NCI-H1105 treated with DMSO at 0.1 percent for 48 hours (cell line): ENCODE measurements at regions not wholly inside any gene's neighbourhood (a gene's known extent, or its start where the extent isn't known, plus 50 kb on each side); places are given as distances from the start of the nearest gene placed in this dataset.
"Not testable (repeated sequence)": the region's sequence is repeated elsewhere in the genome, so short reads cannot be mapped to it uniquely, and the experiment has no call there.

Experiments used
- DNase-seq: peaks from one replicate; lab custom pipeline; 2025; lab: John Stamatoyannopoulos, UW

DNA sequence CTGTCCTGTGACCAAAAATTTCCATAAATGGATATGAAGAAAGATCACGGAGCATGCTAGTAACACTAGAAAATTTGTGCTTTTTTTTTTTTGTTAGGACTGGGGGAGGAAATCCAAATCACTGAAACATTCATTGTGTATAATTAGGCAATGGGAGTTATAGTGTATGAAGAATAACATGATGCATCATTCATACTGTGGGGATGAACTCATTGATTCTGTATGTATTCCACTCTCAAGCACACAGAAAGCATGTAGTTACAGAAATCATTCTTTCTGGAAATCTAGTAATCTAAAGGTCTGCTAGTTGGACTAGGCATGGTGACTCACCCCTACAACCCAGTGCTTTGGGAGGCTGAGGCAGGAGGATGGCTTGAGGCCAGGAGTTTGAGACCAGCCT lies 749.7 kb downstream of the DIAPH3 start:
- no peak for DNase-seq

DNA sequence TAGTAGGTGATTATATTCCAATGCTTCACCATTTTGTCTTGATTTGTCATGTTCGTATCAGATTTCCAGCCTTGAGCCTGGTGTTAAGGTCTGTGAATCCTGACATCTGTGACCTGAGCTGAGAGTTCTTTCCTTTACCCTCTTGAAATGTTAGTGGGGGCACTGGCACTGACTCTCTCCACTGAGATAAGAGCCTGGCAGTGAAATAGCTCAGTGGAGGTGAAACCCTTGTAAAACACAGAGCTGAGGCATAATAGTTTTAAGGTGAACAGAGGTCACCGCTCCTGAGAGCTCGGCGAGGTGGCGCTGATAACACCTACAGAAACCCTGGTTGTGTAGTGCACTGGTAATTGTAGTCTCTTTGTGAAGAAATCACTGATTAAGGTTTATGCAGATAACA lies 748.2 kb downstream of the DIAPH3 start:
- DNase-seq: no peak

DNA sequence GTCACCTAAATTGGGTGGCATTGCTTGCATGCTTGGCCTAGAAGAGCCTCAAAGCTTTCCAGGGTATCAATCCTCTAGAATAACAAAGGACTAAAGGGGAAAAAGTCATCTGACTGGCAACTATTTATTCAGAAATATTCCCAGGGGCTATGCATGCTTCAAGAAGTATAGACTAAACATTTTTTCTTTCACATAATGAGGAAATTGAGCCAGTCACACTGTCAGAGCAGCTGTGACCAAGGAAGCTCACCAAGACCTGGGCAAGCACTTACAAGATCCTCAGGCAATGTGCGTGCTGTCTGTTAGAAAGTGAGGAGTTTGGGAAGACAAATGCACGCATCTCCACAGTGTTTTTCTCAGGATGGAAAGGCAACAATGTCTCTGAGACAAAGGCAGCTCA lies 747.2 kb downstream of the DIAPH3 start:
- no peak for DNase-seq

DNA sequence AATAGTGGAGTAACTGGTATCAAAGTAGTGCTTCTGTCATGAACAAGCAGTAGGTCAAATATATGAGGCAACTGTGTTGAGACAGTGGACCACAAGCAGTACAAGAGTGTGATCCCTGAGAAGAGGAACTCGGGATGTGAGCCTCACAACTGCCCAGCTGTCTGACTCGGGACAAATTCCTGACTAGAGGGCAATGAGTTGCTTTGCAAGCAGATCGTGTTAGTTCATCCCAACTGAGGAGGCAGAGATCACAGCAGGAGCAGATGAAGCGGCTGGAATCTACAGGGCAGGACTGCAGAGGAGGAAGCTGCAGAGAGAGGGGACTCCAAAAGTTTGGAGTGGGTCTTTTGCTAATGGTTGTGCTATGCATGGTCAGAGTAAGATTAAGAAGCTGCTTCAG lies 741.1 kb downstream of the DIAPH3 start:
- no peak for DNase-seq

DNA sequence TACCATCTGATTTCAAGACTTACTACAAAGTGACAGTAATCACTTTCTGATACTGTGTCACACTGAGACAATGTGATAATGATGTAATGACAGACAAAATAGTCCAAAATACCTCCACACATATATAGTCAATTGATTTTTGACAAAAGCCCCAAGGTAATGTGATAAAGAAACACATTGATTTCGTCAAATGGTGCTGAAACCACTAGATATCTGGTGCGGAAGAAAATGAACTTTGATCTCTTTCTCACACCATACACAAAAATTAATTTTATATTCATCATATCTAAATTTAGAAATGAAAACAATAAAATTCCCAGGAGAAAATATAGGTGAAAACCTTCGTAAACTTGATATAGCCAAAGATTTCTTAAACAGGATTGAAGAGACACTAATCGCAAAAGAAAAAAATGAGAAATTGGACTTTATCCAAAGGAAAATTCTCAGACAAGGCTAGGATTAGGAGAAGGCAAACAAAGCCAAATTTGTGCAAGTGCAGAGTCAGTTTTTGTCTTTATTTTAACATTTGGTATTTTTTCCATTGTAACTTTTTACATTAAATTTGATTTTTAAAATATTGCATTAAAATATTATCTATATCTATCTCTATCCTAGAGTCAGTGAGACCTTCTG lies 739.9 kb downstream of the DIAPH3 start:
- no peak for DNase-seq

DNA sequence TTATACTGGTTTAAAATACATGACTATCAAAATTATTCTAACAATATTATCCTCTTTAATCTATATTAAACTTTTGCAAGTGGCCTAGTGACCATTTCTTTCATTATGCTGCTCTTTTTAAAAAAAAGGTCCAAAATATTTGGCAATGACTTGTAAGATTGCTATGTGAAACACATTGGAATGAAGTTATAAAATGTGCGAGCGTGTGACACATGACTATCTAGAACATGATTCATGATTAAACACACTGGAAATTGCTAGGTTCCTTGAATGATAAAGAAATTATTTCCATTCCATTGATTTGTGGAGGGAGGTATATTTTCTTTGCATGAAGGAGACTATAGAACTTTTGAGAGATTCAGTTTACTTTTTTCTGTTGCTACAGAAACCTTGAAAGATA lies 739.1 kb downstream of the DIAPH3 start:
- no peak for DNase-seq

DNA sequence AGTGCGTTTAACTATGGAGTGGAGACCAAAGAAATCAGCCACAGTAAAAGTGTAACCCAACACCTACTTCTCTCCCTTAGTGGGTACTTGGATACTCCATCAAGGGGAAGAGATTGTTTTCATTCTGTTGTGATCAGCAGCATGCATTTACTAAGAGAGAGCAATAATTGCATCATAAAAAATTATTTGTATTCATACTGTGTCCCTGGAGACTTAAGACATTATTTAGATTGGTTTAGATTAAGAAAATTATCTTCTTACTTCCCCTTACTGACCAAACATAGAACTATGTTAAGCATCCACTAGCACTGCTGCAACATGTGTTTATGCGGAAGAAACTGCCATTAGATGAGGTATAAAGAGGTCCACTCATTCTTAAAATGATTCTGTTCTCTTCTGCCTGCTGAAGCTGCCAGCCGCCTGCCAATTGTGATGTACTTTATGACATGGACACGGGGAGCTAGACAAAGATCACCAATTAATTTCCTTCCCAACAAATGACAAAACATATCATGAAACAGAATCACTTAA lies 738.5 kb downstream of the DIAPH3 start:
- peak; percentile 90 for DNase-seq

DNA sequence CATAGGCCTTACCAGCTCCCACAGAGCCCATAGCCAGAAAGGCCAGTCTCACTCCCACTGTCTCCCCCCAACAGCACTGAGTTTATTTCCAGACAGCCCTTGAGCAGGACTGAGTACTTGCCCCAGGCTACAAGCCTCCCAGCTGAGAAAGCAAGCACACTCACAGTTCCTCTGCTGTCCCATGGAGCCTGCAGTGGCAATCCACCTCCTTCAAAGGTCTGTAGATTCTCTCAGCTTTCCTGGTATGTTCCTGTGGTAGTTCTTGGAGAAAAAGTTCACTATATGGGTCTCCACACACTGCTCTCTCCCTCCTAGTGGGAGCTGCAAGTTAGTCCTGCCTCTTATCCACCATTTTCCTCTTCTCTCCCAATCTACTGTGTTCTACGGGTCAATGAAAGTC lies 728.7 kb downstream of the DIAPH3 start:
- no peak for DNase-seq

DNA sequence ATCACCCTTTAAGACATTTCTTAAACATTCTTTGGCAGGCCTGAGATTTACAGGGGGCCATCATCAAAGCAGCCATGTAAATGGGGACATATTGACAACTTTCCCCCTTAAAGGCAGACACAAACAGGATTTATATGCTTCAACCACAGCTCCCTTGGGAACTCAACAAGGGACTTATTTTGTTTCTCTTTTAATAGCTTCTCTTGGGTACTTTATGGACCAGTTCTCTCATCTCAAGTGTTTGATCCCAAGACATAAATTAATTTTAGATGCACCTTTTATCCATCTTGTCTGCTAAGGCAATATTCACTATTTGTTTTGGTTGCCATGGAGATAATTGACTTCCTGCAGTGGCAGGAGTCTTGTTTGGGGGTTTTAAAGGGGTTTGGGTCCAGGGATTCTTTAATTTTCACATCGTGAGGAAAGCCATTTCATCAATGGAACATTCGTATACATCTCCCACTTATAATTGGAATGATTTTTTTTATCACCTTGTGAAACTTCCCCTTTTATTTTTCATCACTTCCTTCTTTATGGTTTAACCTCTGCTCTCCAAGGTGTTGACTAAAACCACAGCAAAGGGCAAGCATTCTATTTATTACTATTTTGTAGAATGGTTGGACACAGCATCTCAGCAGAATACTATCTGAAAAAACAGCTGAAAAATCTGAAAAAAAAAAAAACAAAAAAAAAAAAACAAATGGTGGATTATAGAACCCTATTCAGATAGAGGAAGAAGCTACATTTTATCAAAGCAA lies 726.0 kb downstream of the DIAPH3 start:
- peak; percentile 77 for DNase-seq

DNA sequence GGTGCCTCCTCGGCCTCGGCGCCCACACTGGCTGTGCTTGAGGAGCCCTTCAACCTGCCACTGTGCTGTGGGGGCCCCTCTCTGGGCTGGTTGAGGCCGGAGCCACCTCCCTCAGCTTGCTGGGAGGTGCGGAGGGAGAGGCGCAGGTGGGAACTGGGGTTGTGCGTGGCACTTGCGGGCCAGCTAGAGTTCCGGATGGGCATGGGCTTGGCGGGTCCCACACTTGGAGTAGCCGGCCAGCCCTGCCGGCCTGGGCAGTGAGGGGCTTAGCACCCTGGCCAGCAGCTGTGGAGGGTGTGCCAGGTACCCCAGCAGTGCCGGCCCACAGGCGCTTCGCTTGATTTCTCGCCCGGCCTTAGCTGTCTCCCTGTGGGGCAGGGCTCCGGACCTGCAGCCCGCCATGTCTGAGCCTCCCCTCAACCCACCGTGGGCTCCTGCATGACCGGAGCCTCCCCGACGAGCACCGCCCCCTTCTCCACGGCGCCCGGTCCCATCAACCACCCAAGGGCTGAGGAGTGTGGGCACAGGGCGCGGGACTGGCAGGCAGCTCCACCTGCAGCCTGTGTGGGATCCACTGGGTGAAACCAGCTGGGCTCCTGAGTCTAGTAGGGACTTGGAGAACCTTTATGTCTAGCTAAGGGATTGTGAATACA lies 723.8 kb downstream of the DIAPH3 start:
- no peak for DNase-seq

DNA sequence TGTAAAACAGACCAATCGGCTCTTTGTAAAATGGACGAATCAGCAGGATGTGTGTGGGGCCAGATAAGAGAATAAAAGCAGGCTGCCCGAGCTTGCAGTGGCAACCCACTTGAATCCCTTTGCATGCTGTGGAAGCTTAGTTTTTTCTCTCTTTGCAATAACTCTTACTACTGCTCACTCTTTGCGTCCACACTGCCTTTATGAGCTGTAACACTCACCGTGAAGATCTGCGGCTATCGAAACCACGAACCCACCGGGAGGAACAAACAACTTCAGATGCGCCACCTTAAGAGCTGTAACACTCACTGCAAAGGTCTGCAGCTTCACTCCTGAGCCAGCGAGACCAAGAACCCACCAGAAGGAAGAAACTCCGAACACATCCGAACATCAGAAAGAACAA lies 722.7 kb downstream of the DIAPH3 start:
- DNase-seq: not testable (repeated sequence)

DNA sequence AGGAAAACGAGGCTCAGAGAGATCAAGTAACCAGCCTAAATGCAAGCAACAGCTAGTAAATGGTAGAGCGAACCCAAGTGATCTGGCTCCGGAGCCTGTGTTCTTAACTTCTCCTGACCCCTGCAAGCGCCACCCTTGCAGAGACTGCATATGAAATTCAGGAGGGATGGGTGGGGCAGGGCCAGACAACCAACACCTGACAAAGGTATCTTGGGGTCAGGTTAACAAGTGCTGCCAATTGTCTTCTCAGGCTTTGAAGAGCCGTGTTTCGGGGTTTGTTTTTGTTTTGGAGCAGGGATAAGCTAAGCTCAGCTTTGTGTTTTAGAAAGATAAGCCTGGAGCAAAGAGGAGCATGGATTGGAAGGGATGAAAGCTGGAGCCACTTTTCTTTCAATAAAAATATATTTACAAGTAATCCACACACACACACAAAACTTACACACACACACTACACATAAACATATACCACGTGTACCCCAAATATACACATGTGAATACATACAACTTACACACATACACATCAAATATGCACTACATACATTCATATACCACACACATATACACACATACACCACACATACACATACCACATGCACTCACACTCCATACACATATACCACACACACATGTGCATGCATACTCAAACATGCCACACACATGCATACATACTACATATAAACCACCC lies 722.0 kb downstream of the DIAPH3 start:
- no peak for DNase-seq

DNA sequence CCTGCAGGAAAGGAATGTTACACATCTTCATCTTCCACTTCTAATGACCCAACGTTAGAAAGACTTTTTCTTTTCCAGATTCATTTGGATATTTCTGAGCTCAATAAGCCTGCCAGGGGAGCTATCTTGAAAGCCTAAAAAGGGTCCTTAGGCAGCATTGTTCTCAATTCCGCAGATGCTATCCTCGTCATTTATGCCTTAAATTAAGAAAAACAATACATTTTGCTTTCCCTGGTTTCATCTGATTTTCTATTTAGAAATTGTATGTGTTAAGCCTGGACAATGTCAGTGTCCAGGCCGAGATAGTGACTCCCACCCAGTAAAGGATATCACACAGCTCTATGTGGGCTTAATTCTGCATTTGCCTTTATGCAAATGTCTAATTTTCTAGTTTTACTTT lies 721.3 kb downstream of the DIAPH3 start:
- no peak for DNase-seq

DNA sequence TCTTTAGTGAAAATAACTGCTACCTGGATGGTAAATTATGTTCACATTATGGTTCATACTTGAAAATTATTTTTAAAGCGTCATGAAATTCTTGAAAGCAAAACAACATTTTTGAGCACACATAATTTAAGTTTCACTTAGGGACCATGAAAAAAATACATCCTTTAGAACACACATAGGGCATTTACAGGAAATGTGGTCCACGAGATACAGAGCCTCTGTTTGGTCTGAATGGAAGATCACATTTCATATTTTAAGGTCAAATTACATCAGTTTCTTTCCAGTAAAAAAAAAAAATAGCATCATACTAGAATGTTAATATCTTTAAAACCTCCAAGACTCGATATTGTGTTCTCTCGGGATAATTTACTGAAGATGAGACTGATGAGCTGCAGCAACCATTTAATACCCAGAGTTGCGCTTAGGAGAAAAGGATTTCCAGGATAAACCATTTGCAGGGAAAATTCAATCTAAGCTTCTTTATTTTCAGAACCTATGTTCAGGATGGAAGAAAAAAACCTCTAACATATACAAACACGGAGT lies 720.7 kb downstream of the DIAPH3 start:
- DNase-seq: no peak

DNA sequence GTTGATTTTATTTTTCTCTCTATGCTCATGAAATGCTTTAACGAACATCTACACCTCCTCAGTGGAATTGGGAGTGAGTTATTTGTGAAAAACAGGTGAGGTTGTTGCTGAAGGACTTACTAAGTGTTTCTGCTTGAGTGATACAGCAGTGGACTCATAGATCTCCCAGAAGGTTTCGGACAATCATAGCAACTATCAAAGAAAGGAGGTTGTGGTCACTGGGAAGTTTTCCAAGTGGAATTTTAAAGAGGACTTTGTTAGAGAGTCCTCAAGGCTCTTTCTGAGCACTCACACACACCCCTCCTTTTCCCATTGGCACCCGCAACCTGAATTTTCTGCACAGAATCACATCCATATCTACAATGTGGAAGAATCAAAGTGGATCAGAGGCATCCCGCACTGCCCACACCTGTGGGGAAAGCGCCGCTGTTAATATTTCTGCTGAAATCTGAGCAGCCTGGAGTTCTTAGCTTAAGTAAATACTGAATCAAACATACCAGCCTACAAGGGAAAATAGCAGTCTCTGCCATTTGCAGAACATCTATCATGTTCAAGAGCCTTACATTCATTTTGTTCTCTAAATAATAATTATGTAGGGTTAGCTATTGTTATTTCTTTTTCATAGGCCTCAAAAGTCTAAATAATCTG lies 719.4 kb downstream of the DIAPH3 start:
- peak; percentile 28 for DNase-seq

DNA sequence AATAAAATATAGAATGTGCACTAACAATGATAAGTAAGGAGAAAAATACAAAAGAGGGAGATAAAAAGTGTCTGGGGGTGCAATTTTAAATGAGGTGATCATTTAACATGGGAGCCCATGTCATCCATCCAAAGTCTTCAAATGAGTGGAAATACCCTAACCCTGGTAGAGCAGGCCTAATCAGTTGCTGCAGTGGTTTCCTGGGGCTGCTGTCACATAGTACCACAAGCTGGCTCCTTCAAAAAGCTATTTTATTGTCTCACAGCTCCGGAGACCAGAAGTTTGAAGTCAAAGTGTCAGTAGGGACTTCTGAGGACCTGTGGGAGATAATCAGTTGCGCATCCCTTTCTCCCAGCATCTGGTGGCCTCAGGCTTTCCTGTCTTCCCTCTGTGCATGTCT lies 717.9 kb downstream of the DIAPH3 start:
- DNase-seq: no peak

DNA sequence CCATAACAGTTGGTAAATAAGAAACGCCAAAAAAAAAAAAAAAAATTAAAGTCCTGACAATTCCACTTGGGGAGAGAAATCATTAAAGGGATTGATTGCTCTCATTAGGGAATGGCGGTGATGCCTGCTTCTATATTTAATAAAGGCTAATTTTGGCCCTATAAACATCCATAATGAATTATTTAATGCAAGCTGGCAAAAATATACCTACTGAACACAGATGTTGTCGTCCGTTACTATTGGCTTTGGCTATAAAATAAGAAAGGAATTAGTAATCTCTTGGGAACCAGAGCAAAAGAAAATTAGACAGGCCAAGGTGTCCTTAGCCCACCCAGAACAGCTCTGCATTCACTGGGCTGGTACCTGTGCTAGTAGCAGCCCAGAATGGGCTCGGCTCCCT lies 717.3 kb downstream of the DIAPH3 start:
- no peak for DNase-seq

DNA sequence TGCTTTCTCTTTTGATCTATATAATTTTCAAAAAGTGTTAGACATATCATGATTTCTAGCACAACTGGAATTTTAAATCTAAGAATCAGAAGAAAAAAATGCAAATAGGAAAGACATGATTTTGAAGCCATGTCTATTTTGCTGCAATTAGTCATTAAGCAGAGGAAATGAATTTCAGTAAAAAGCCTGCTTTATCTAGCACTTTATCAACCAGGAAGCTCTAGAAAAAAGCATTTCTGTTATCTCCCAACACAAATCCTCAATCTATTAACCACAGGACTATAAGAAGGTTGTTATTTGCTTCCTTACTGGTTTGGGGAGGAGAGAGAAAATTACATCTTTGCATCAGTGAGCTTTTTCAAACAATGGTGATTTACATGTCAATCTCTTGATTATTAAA lies 716.7 kb downstream of the DIAPH3 start:
- no peak for DNase-seq

DNA sequence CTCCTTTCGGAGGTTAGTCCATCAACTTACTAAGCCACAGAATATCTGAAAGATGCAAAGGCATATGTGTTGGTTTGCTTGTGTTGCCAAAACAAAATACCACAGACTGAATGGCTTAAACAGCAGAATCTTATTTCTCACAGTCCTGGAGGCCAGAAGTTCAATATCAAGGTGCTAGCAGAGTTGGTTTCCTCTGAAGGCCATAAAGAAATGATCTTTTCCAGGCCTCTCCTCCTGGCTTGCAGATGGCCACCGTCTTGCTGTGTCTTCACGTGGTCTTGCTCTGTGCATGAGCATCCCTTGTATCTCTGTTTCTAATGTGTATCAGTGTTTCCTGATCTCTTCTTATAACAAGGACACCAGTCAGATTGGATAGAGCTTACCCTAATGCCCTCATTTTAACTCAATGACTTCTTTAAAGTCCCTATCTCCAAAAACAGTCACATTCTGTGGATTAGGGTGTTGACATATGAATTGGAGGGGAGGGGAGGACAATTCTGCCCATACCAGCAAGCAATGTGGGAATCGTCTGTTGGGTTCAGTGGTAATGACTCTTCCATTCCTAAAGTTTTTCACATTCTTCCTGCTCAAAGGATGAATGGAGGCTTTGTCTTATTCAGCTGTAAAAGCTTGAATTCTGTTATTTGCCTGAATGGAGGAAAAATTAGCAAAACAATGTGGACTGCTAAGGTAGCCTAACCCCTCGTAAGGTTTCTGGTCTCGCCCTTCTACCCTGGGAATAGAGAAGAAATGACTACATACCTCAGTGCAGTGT lies 715.7 kb downstream of the DIAPH3 start:
- no peak for DNase-seq

DNA sequence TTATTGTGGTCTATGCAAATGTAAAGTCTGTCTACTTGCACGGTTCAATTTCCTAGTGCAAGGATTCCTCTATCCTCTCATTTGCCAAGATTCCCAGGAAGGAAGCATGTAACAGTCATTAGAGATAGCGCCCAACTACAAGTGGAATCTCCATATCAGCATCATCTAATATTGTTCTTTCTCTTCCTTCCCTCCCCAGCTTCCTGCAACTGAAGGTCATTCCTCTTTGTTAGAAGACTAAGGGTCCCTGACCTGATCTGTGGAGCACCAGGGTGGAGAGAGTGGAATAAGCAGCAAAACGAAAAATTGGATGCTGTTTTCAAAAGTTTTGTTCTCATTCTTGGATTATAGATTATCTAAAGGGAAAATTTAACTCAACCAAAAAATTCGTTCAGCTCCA lies 714.0 kb downstream of the DIAPH3 start:
- no peak for DNase-seq

DNA sequence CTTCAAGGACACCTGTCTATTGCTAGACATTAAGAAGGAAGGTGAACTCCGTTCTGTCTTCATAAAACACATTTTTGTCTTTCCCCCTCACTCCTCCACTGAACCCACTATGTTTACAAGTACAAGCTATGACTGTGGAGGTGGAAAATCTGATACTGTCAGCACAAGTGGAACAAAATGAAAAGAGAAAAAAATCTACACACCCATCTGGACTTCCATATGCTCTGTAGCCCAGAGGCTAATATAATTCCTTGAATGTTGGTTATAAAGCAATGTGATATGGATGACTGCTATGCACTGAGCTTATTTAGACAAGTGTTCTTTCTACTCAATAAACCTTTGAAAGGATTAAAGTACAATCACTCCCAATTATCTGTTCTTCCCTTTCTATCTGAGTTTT lies 713.5 kb downstream of the DIAPH3 start:
- DNase-seq: no peak
